ENCODE measurements at regions not wholly inside any gene's neighbourhood (a gene's known extent, or its start where the extent isn't known, plus 50 kb on each side); places are given as distances from the start of the nearest gene placed in this dataset.
"Not testable (repeated sequence)": the region's sequence is repeated elsewhere in the genome, so short reads cannot be mapped to it uniquely, and the experiment has no call there.

GRCh38 chr1:837601-838000 is 86.1 kb upstream of the SAMD11 start:
- DNase-seq; intact Hi-C loops (cut with DNase I): not testable (repeated sequence)
- WGBS, 2 donors = 90 to 93% methylated on average over 5 of the region's 5 CpGs

GRCh38 chr1:838291-838690 is 85.4 kb upstream of the SAMD11 start:
- ATAC-seq (ENCODE audit: low FRiP score); DNase-seq; H3K36me3 ChIP-seq (ENCODE audit: control insufficient read depth in 1 of 2, insufficient read depth in 2 of 2, low read length in 1 of 2); intact Hi-C loops (cut with DNase I); H3K27ac ChIP-seq (ENCODE audit: low read depth in 1 of 2, low read length in 2 of 2); H3K4me1 ChIP-seq (ENCODE audit: control insufficient read depth in 1 of 2, insufficient read depth in 2 of 2, low read length in 2 of 2); H3K9me3 ChIP-seq (ENCODE audit: control insufficient read depth, low read length); H3K27me3 ChIP-seq (ENCODE audit: control insufficient read depth in 1 of 2, insufficient read depth in 2 of 2, low read length in 1 of 2); H3K4me3 ChIP-seq (ENCODE audit: low read length in 2 of 2): not testable (repeated sequence)
- WGBS, 2 donors = 73 to 86% methylated on average over 5 of the region's 5 CpGs

More at GRCh38 chr1:837601-838000, 86.1 kb upstream of the SAMD11 start:
- not testable (repeated sequence) for ATAC-seq (ENCODE audit: low FRiP score); H3K36me3 ChIP-seq (ENCODE audit: control insufficient read depth in 1 of 2, insufficient read depth in 2 of 2, low read length in 1 of 2); H3K27me3 ChIP-seq (ENCODE audit: control insufficient read depth in 1 of 2, insufficient read depth in 2 of 2, low read length in 1 of 2); H3K9me3 ChIP-seq (ENCODE audit: control insufficient read depth, low read length); H3K4me1 ChIP-seq (ENCODE audit: control insufficient read depth in 1 of 2, insufficient read depth in 2 of 2, low read length in 2 of 2); H3K4me3 ChIP-seq (ENCODE audit: low read length in 2 of 2); H3K27ac ChIP-seq (ENCODE audit: low read depth in 1 of 2, low read length in 2 of 2)

GRCh38 chr1:840592-840991 is 83.1 kb upstream of the SAMD11 start:
- WGBS, 2 donors = 93 to 94% methylated on average over 6 of the region's 6 CpGs
- H3K4me1 ChIP-seq (ENCODE audit: control insufficient read depth in 1 of 2, insufficient read depth in 2 of 2, low read length in 2 of 2); intact Hi-C loops (cut with DNase I); H3K4me3 ChIP-seq (ENCODE audit: low read length in 2 of 2); DNase-seq; H3K27me3 ChIP-seq (ENCODE audit: control insufficient read depth in 1 of 2, insufficient read depth in 2 of 2, low read length in 1 of 2); H3K27ac ChIP-seq (ENCODE audit: low read depth in 1 of 2, low read length in 2 of 2); H3K36me3 ChIP-seq (ENCODE audit: control insufficient read depth in 1 of 2, insufficient read depth in 2 of 2, low read length in 1 of 2); H3K9me3 ChIP-seq (ENCODE audit: control insufficient read depth, low read length); ATAC-seq (ENCODE audit: low FRiP score): not testable (repeated sequence)

- H3K4me3 ChIP-seq (ENCODE audit: low read length in 2 of 2); intact Hi-C loops (cut with DNase I); H3K36me3 ChIP-seq (ENCODE audit: control insufficient read depth in 1 of 2, insufficient read depth in 2 of 2, low read length in 1 of 2); H3K9me3 ChIP-seq (ENCODE audit: control insufficient read depth, low read length); DNase-seq; H3K27me3 ChIP-seq (ENCODE audit: control insufficient read depth in 1 of 2, insufficient read depth in 2 of 2, low read length in 1 of 2); H3K27ac ChIP-seq (ENCODE audit: low read depth in 1 of 2, low read length in 2 of 2); H3K4me1 ChIP-seq (ENCODE audit: control insufficient read depth in 1 of 2, insufficient read depth in 2 of 2, low read length in 2 of 2); ATAC-seq (ENCODE audit: low FRiP score): not testable (repeated sequence)
- 82 to 85% methylated on average over 10 of the region's 15 CpGs for WGBS, 2 donors
These were observed 81.9 kb upstream of the SAMD11 start for GRCh38 chr1:841671-842425.

- H3K36me3 ChIP-seq (ENCODE audit: control insufficient read depth in 1 of 2, insufficient read depth in 2 of 2, low read length in 1 of 2); H3K4me1 ChIP-seq (ENCODE audit: control insufficient read depth in 1 of 2, insufficient read depth in 2 of 2, low read length in 2 of 2); H3K4me3 ChIP-seq (ENCODE audit: low read length in 2 of 2); intact Hi-C loops (cut with DNase I); ATAC-seq (ENCODE audit: low FRiP score); H3K27ac ChIP-seq (ENCODE audit: low read depth in 1 of 2, low read length in 2 of 2); H3K9me3 ChIP-seq (ENCODE audit: control insufficient read depth, low read length); DNase-seq; H3K27me3 ChIP-seq (ENCODE audit: control insufficient read depth in 1 of 2, insufficient read depth in 2 of 2, low read length in 1 of 2): not testable (repeated sequence)
- WGBS, 2 donors = 93 to 94% methylated on average over 10 of the region's 10 CpGs
These were observed 80.9 kb upstream of the SAMD11 start for GRCh38 chr1:842799-843198.

- H3K27me3 ChIP-seq (ENCODE audit: control insufficient read depth in 1 of 2, insufficient read depth in 2 of 2, low read length in 1 of 2); H3K27ac ChIP-seq (ENCODE audit: low read depth in 1 of 2, low read length in 2 of 2); H3K9me3 ChIP-seq (ENCODE audit: control insufficient read depth, low read length); intact Hi-C loops (cut with DNase I); DNase-seq; H3K4me3 ChIP-seq (ENCODE audit: low read length in 2 of 2); ATAC-seq (ENCODE audit: low FRiP score); H3K36me3 ChIP-seq (ENCODE audit: control insufficient read depth in 1 of 2, insufficient read depth in 2 of 2, low read length in 1 of 2); H3K4me1 ChIP-seq (ENCODE audit: control insufficient read depth in 1 of 2, insufficient read depth in 2 of 2, low read length in 2 of 2): not testable (repeated sequence)
- 94 to 96% methylated on average over 5 of the region's 5 CpGs for WGBS, 2 donors
These were observed 79.8 kb upstream of the SAMD11 start for GRCh38 chr1:843946-844345.

GRCh38 chr1:844472-845026 is 79.2 kb upstream of the SAMD11 start:
- no peaks in the 10 kb centered on the region for H3K36me3 ChIP-seq (ENCODE audit: control insufficient read depth in 1 of 2, insufficient read depth in 2 of 2, low read length in 1 of 2)
- no peak overlapping the region for H3K27ac ChIP-seq (ENCODE audit: low read depth in 1 of 2, low read length in 2 of 2)
- 78 to 81% methylated on average over 13 of the region's 13 CpGs for WGBS, 2 donors
- DNase-seq = no peak
- H3K9me3 ChIP-seq (ENCODE audit: control insufficient read depth, low read length) = no peaks in the 10 kb centered on the region
- no peak for ATAC-seq (ENCODE audit: low FRiP score)
- H3K27me3 ChIP-seq (ENCODE audit: control insufficient read depth in 1 of 2, insufficient read depth in 2 of 2, low read length in 1 of 2) = no peaks in the 10 kb centered on the region
- intact Hi-C loops (cut with DNase I) = no loop called here
- H3K4me1 ChIP-seq (ENCODE audit: control insufficient read depth in 1 of 2, insufficient read depth in 2 of 2, low read length in 2 of 2) = no peaks in the 10 kb centered on the region
- no peak overlapping the region for H3K4me3 ChIP-seq (ENCODE audit: low read length in 2 of 2)

GRCh38 chr1:845641-846040 is 78.1 kb upstream of the SAMD11 start:
- H3K27ac ChIP-seq (ENCODE audit: low read depth in 1 of 2, low read length in 2 of 2); H3K9me3 ChIP-seq (ENCODE audit: control insufficient read depth, low read length); H3K4me3 ChIP-seq (ENCODE audit: low read length in 2 of 2); H3K4me1 ChIP-seq (ENCODE audit: control insufficient read depth in 1 of 2, insufficient read depth in 2 of 2, low read length in 2 of 2); ATAC-seq (ENCODE audit: low FRiP score); intact Hi-C loops (cut with DNase I); H3K27me3 ChIP-seq (ENCODE audit: control insufficient read depth in 1 of 2, insufficient read depth in 2 of 2, low read length in 1 of 2); DNase-seq; H3K36me3 ChIP-seq (ENCODE audit: control insufficient read depth in 1 of 2, insufficient read depth in 2 of 2, low read length in 1 of 2): not testable (repeated sequence)
- WGBS, 2 donors = 92 to 94% methylated on average over 3 of the region's 3 CpGs

GRCh38 chr1:849873-850272 is 73.8 kb upstream of the SAMD11 start:
- 87 to 90% methylated on average over 4 of the region's 4 CpGs for WGBS, 2 donors
- ATAC-seq (ENCODE audit: low FRiP score); intact Hi-C loops (cut with DNase I); H3K9me3 ChIP-seq (ENCODE audit: control insufficient read depth, low read length); H3K4me3 ChIP-seq (ENCODE audit: low read length in 2 of 2); DNase-seq; H3K27me3 ChIP-seq (ENCODE audit: control insufficient read depth in 1 of 2, insufficient read depth in 2 of 2, low read length in 1 of 2); H3K36me3 ChIP-seq (ENCODE audit: control insufficient read depth in 1 of 2, insufficient read depth in 2 of 2, low read length in 1 of 2); H3K4me1 ChIP-seq (ENCODE audit: control insufficient read depth in 1 of 2, insufficient read depth in 2 of 2, low read length in 2 of 2); H3K27ac ChIP-seq (ENCODE audit: low read depth in 1 of 2, low read length in 2 of 2): not testable (repeated sequence)

Measured in aorta (tissue), 5 donors.